RWPE2 (cell line): ENCODE measurements at regions not wholly inside any gene's neighbourhood (a gene's known extent, or its start where the extent isn't known, plus 50 kb on each side); places are given as distances from the start of the nearest gene placed in this dataset.

Experiments
- ATAC-seq: fragments of 200-7000 bp; cut with Tn5 transposase; 3 replicates; pipeline ENCODE4 v1.9.1; 2021; ENCODE audit warnings: low read depth
- DNase-seq: peaks from one replicate; pipeline ENCODE4 v3.0.0-alpha.2; 2020; ENCODE audit warnings: low spot score
- H3K27ac ChIP-seq: fragments of 450-650 bp; 2 replicates; pipeline ENCODE4 v1.5.1; 2017; ENCODE audit warnings: mild to moderate bottlenecking; ENCODE audit not compliant: poor library complexity, severe bottlenecking
- H3K27me3 ChIP-seq: fragments of 250-450 bp; sonication (Bioruptor Pico); 2 replicates; pipeline ENCODE4 v1.5.1; 2021; ENCODE audit warnings: mild to moderate bottlenecking, moderate library complexity; ENCODE audit not compliant: insufficient read depth, poor library complexity, severe bottlenecking
- H3K36me3 ChIP-seq: fragments of 250-450 bp; sonication (Bioruptor Pico); 2 replicates; pipeline ENCODE4 v1.5.1; 2020; ENCODE audit warnings: low read depth, mild to moderate bottlenecking, moderate library complexity
- H3K4me1 ChIP-seq: fragments of 250-450 bp; sonication (Bioruptor Pico); 2 replicates; pipeline ENCODE4 v1.5.1; 2021; ENCODE audit warnings: mild to moderate bottlenecking, moderate library complexity; ENCODE audit not compliant: insufficient read depth, poor library complexity, severe bottlenecking
- H3K4me3 ChIP-seq: fragments of 250-450 bp; sonication (Bioruptor Pico); 2 replicates; pipeline ENCODE4 v1.5.1; 2021; ENCODE audit warnings: mild to moderate bottlenecking, moderate library complexity; ENCODE audit not compliant: severe bottlenecking
- H3K9me3 ChIP-seq: fragments of 250-450 bp; sonication (Bioruptor Pico); 2 replicates; pipeline ENCODE4 v1.5.1; 2021; ENCODE audit warnings: mild to moderate bottlenecking, moderate library complexity; ENCODE audit not compliant: severe bottlenecking
- CTCF ChIP-seq: fragments of 450-650 bp; IDR thresholded peaks from one replicate; pipeline ENCODE4 v1.5.1; 2017; ENCODE audit warnings: mild to moderate bottlenecking, moderate library complexity; ENCODE audit not compliant: poor library complexity, severe bottlenecking

GRCh38 chr11:38300570-38300969 is 1702.5 kb upstream of the RAG2 start:
- ATAC-seq (no peak), DNase-seq (no peak)
- no peaks in the 10 kb centered on the region for H3K9me3 ChIP-seq
- H3K4me1 ChIP-seq, result no peaks in the 10 kb centered on the region
- H3K4me3 ChIP-seq, result no peak overlapping the region
- H3K27ac ChIP-seq, result no peak overlapping the region
- H3K36me3 ChIP-seq, result no peaks in the 10 kb centered on the region
- H3K27me3 ChIP-seq, result no peaks in the 10 kb centered on the region
- TF ChIP-seq CTCF, result no peak

- no peak for TF ChIP-seq CTCF
- Histone ChIP-seq H3K9me3 (no peaks in the 10 kb centered on the region), H3K36me3 (no peaks in the 10 kb centered on the region), H3K27me3 (no peaks in the 10 kb centered on the region), H3K27ac (no peak overlapping the region), H3K4me1 (no peaks in the 10 kb centered on the region), H3K4me3 (no peak overlapping the region)
- ATAC-seq (no peak), DNase-seq (no peak)
Measured at GRCh38 chr11:38296211-38296776, 1698.3 kb upstream of the RAG2 start.

- Histone ChIP-seq H3K27ac (no peak overlapping the region), H3K4me3 (no peak overlapping the region), H3K9me3 (no peaks in the 10 kb centered on the region), H3K4me1 (no peaks in the 10 kb centered on the region), H3K27me3 (no peaks in the 10 kb centered on the region), H3K36me3 (no peaks in the 10 kb centered on the region)
- ATAC-seq (no peak), DNase-seq (no peak)
- no peak for TF ChIP-seq CTCF
Measured at GRCh38 chr11:38282718-38283117, 1684.7 kb upstream of the RAG2 start.

GRCh38 chr11:38278457-38279141 is 1680.6 kb upstream of the RAG2 start:
- Histone ChIP-seq H3K9me3 (no peaks in the 10 kb centered on the region), H3K4me3 (no peak overlapping the region), H3K27ac (no peak overlapping the region), H3K27me3 (no peaks in the 10 kb centered on the region), H3K36me3 (no peaks in the 10 kb centered on the region), H3K4me1 (no peaks in the 10 kb centered on the region)
- no peak for DNase-seq
- no peak for ATAC-seq
- no peak for TF ChIP-seq CTCF

GRCh38 chr11:38274031-38274430 is 1676.0 kb upstream of the RAG2 start:
- Histone ChIP-seq H3K27me3 (no peaks in the 10 kb centered on the region), H3K36me3 (no peaks in the 10 kb centered on the region), H3K9me3 (no peaks in the 10 kb centered on the region), H3K27ac (no peak overlapping the region), H3K4me1 (no peaks in the 10 kb centered on the region), H3K4me3 (no peak overlapping the region)
- ATAC-seq (no peak), DNase-seq (no peak)
- TF ChIP-seq CTCF, result no peak
